B cell (primary cell): ENCODE measurements at regions not wholly inside any gene's neighbourhood (a gene's known extent, or its start where the extent isn't known, plus 50 kb on each side); places are given as distances from the start of the nearest gene placed in this dataset.

ENCODE experiments used
- ATAC-seq: fragments of 200-7000 bp; cut with Tn5 transposase; one replicate; pipeline ENCODE4 v1.10.0; 2021; ENCODE audit warnings: low read depth, mild to moderate bottlenecking, moderate number of reproducible peaks, moderate library complexity
- CTCF ChIA-PET: fragments of 350-600 bp; sonication (Branson Sonifier 250); formaldehyde crosslinking; loops from one replicate; lab custom pipeline; 2021; ENCODE audit warnings: antibody characterized with exemption, inconsistent platforms; lab: Charles Lee
- POLR2A ChIA-PET: fragments of 350-600 bp; sonication (Branson Sonifier 250); formaldehyde crosslinking; loops from one replicate; lab custom pipeline; 2021; ENCODE audit warnings: antibody characterized with exemption; lab: Charles Lee
- DNase-seq: peaks from one replicate; pipeline ENCODE4 v3.0.0; 2013
- H2AFZ ChIP-seq: 2 replicates; pipeline ENCODE4 v1.6.1; 2012; ENCODE audit warnings: mild to moderate bottlenecking, low read depth, low read length; ENCODE audit not compliant: insufficient read depth, poor library complexity, severe bottlenecking
- H3K27ac ChIP-seq, 2 donors: 1 replicate in 1 of 2; 2 replicates in 1 of 2; pipeline ENCODE4 v1.5.1; 2012 to 2013; ENCODE audit warnings: low read length in 2 of 2, mild to moderate bottlenecking in 2 of 2, moderate library complexity in 1 of 2
- H3K27me3 ChIP-seq, 4 experiments: fragments of 200-600 bp in 1 of 4; sonication (generic) in 1 of 4; replicated peaks in 1 of 4; 1 replicate in 2 of 4; 2 replicates in 2 of 4; pipeline versions ENCODE4 v1.6.1 to v1.7.0; 2013 to 2016; ENCODE audit warnings: low read length in 3 of 4, mild to moderate bottlenecking in 2 of 4, mixed read lengths in 1 of 4, moderate library complexity in 1 of 4; ENCODE audit not compliant: insufficient read depth in 4 of 4, control insufficient read depth in 3 of 4; ENCODE audit errors: control extremely low read depth in 1 of 4
- H3K36me3 ChIP-seq, 2 experiments: replicated peaks in 1 of 2; 1 replicate in 1 of 2; 2 replicates in 1 of 2; pipeline versions ENCODE4 v1.6.1 to v1.7.1; 2013; ENCODE audit warnings: low read length in 1 of 2; ENCODE audit not compliant: insufficient read depth in 2 of 2, control insufficient read depth in 1 of 2; ENCODE audit errors: control extremely low read depth in 1 of 2, extremely low read depth in 1 of 2
- H3K4me1 ChIP-seq, 2 donors: fragments of 200-600 bp in 1 of 2; sonication (generic) in 1 of 2; 1 replicate in 1 of 2; 2 replicates in 1 of 2; pipeline versions ENCODE4 v1.5.1 to v1.6.1; 2013 to 2017; ENCODE audit warnings: low read length in 2 of 2; ENCODE audit not compliant: control insufficient read depth in 2 of 2, insufficient read depth in 2 of 2
- H3K4me2 ChIP-seq: replicated peaks from 2 replicates; pipeline ENCODE3; 2012; ENCODE audit warnings: mild to moderate bottlenecking, low read depth, low read length; ENCODE audit not compliant: poor library complexity, severe bottlenecking
- H3K4me3 ChIP-seq, 5 experiments: fragments of 200-600 bp in 1 of 5; sonication (generic) in 1 of 5; 1 replicate in 3 of 5; 2 replicates in 2 of 5; pipeline versions ENCODE4 v1.5.1 to v1.7.0; 2011 to 2016; ENCODE audit warnings: low read length in 4 of 5, mild to moderate bottlenecking in 4 of 5, low read depth in 2 of 5, control low read depth in 1 of 5, moderate library complexity in 1 of 5; ENCODE audit not compliant: insufficient read depth in 1 of 5; ENCODE audit errors: control extremely low read depth in 1 of 5, extremely low read depth in 1 of 5
- H3K79me2 ChIP-seq: fragments of 200-600 bp; sonication (generic); one replicate; pipeline ENCODE4 v1.6.0; 2016; ENCODE audit warnings: low read length; ENCODE audit not compliant: control insufficient read depth, insufficient read depth
- H3K9ac ChIP-seq: fragments of 200-600 bp; sonication (generic); 2 replicates; pipeline ENCODE4 v1.6.1; 2017; ENCODE audit warnings: mild to moderate bottlenecking, low read length, moderate library complexity
- H3K9me3 ChIP-seq, 3 donors: one replicate each; pipeline versions ENCODE4 v1.6.1 to v1.7.1; 2013; ENCODE audit warnings: low read length in 2 of 3; ENCODE audit not compliant: control insufficient read depth in 2 of 3, insufficient read depth in 1 of 3; ENCODE audit errors: control extremely low read depth in 1 of 3
- H4K20me1 ChIP-seq: 2 replicates; pipeline ENCODE4 v1.6.0; 2012; ENCODE audit warnings: mild to moderate bottlenecking, low read length; ENCODE audit not compliant: insufficient read depth, control insufficient read depth, poor library complexity, severe bottlenecking
- H3K27ac Mint-ChIP-seq: one replicate; pipeline ENCODE4 v1.8.0; 2021; ENCODE audit warnings: mixed read lengths
- H3K27me3 Mint-ChIP-seq: one replicate; pipeline ENCODE4 v1.8.0; 2021; ENCODE audit warnings: mixed read lengths
- H3K4me1 Mint-ChIP-seq: one replicate; pipeline ENCODE4 v1.8.0; 2021; ENCODE audit warnings: mixed read lengths
- H3K4me3 Mint-ChIP-seq: one replicate; pipeline ENCODE4 v1.8.0; 2021; ENCODE audit warnings: mixed read lengths
- H3K9me3 Mint-ChIP-seq: one replicate; pipeline ENCODE4 v1.8.0; 2022; ENCODE audit warnings: mixed read lengths; ENCODE audit not compliant: insufficient read depth
- EZH2 ChIP-seq: IDR thresholded peaks from 2 replicates; pipeline ENCODE4 v1.6.1; 2012; ENCODE audit warnings: borderline replicate concordance, low read depth, mild to moderate bottlenecking, moderate library complexity, low read length; ENCODE audit not compliant: insufficient read depth, poor library complexity, severe bottlenecking
- WGBS: methylation state at CpG from one replicate; pipeline ENCODE4 v1.1.5; 2013; ENCODE audit warnings: missing lambda C conversion rate; ENCODE audit not compliant: insufficient coverage; 5-methylcytosine and 5-hydroxymethylcytosine counted together
- intact Hi-C: fragments of 100-400 bp; cut with micrococcal nuclease; formaldehyde crosslinking; loops from one replicate; pipeline ENCODE4 v1.10.0; 2022
- TF ChIP-seq, protein P1 (sequence below): fragments of 200-600 bp; IDR thresholded peaks from one replicate; pipeline ENCODE4 v1.8.0; 2022; ENCODE audit warnings: antibody characterized with exemption, mild to moderate bottlenecking

DNA sequence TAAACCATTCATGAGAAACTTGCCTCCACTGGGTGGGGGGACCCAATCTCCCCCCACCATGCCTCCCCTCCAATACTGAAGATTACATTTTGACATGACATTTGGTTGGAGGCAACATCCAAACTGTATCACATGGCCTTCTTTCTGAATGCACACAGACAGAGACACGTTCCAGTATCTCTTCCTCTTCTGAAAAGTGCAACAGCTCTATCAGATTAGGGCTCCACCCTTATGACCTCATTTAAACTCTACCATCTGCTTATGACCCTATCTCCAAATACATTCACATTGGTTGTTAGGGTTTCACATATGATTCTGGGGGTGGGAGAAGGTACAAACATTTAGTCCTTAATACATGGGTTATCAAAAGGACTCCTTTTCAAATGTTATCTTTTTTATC is 481.8 kb upstream of the NFIA start:
- H3K9ac ChIP-seq, result no peak overlapping the region
- intact Hi-C loops, result no loop called here
- no peak overlapping the region for H3K4me2 ChIP-seq
- no peaks in the 10 kb centered on the region for H3K79me2 ChIP-seq
- DNase-seq (no peak), ATAC-seq (no peak)
- TF ChIP-seq, protein P1, sequence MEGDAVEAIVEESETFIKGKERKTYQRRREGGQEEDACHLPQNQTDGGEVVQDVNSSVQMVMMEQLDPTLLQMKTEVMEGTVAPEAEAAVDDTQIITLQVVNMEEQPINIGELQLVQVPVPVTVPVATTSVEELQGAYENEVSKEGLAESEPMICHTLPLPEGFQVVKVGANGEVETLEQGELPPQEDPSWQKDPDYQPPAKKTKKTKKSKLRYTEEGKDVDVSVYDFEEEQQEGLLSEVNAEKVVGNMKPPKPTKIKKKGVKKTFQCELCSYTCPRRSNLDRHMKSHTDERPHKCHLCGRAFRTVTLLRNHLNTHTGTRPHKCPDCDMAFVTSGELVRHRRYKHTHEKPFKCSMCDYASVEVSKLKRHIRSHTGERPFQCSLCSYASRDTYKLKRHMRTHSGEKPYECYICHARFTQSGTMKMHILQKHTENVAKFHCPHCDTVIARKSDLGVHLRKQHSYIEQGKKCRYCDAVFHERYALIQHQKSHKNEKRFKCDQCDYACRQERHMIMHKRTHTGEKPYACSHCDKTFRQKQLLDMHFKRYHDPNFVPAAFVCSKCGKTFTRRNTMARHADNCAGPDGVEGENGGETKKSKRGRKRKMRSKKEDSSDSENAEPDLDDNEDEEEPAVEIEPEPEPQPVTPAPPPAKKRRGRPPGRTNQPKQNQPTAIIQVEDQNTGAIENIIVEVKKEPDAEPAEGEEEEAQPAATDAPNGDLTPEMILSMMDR, result no peak
- no peak for TF ChIP-seq EZH2
- POLR2A ChIA-PET, result no interaction called here
- CTCF ChIA-PET, result no interaction called here
- Mint-ChIP-seq H3K27ac (no peak overlapping the region), H3K27me3 (no peaks in the 10 kb centered on the region), H3K4me1 (no peaks in the 10 kb centered on the region), H3K9me3 (peaks cover 5% of the 10 kb centered on the region), H3K4me3 (no peak overlapping the region)
- 100% methylated on average over 1 of the region's 1 CpG for WGBS
- no peak overlapping the region for H3K4me3 ChIP-seq
- no peaks in the 10 kb centered on the region for H4K20me1 ChIP-seq
- no peaks in the 10 kb centered on the region for H3K4me1 ChIP-seq
- H3K36me3 ChIP-seq, result no peaks in the 10 kb centered on the region
- no peak overlapping the region for H3K27ac ChIP-seq
- H3K9me3 ChIP-seq, result no peaks in the 10 kb centered on the region
- no peaks in the 10 kb centered on the region for H3K27me3 ChIP-seq
- no peak overlapping the region for H2AFZ ChIP-seq

- ChIA-PET POLR2A (no interaction called here), CTCF (no interaction called here)
- WGBS, result no CpG with 5 or more reads among the region's 1 CpG
- Histone ChIP-seq H3K4me2 (no peak overlapping the region), H3K27me3 (no peaks in the 10 kb centered on the region), H3K4me3 (no peak overlapping the region), H3K79me2 (no peaks in the 10 kb centered on the region), H3K9ac (no peak overlapping the region), H2AFZ (no peak overlapping the region), H3K4me1 (no peaks in the 10 kb centered on the region), H3K9me3 (no peaks in the 10 kb centered on the region), H3K36me3 (no peaks in the 10 kb centered on the region), H3K27ac (no peak overlapping the region), H4K20me1 (no peaks in the 10 kb centered on the region)
- Mint-ChIP-seq H3K4me1 (no peaks in the 10 kb centered on the region), H3K4me3 (no peak overlapping the region), H3K27me3 (no peaks in the 10 kb centered on the region), H3K27ac (no peak overlapping the region), H3K9me3 (peaks cover 3% of the 10 kb centered on the region)
- TF ChIP-seq, protein P1, result no peak
- TF ChIP-seq EZH2, result no peak
- intact Hi-C loops, result no loop called here
- DNase-seq (no peak), ATAC-seq (no peak)
These were observed 482.8 kb upstream of the NFIA start for GRCh38 chr1:60599574-60599973.
